Neuronal stem cell (in vitro differentiated cells): ENCODE measurements at regions not wholly inside any gene's neighbourhood (a gene's known extent, or its start where the extent isn't known, plus 50 kb on each side); places are given as distances from the start of the nearest gene placed in this dataset.

Source experiments
- DNase-seq: peaks from one replicate; pipeline ENCODE4 v3.0.0-alpha.2; 2013; ENCODE audit warnings: low spot score
- H2AFZ ChIP-seq: one replicate; pipeline ENCODE4 v1.6.1; 2013; ENCODE audit warnings: mild to moderate bottlenecking, low read length, inconsistent platforms
- H2AK5ac ChIP-seq: 2 replicates; pipeline ENCODE4 v1.6.1; 2013; ENCODE audit warnings: low read depth, mild to moderate bottlenecking, inconsistent platforms, low read length, moderate library complexity, mixed read lengths
- H2BK120ac ChIP-seq: 2 replicates; pipeline ENCODE4 v1.6.1; 2013; ENCODE audit warnings: low read depth, mild to moderate bottlenecking, inconsistent platforms, low read length, moderate library complexity, mixed read lengths
- H2BK12ac ChIP-seq: one replicate; pipeline ENCODE4 v1.6.1; 2013; ENCODE audit warnings: low read length, inconsistent platforms
- H2BK15ac ChIP-seq: 2 replicates; pipeline ENCODE4 v1.6.1; 2013; ENCODE audit warnings: mild to moderate bottlenecking, low read length, inconsistent platforms, mixed read lengths
- H2BK5ac ChIP-seq: one replicate; pipeline ENCODE4 v1.6.1; 2013; ENCODE audit warnings: inconsistent platforms, mild to moderate bottlenecking, low read length, moderate library complexity
- H3K14ac ChIP-seq: one replicate; pipeline ENCODE4 v1.6.1; 2013; ENCODE audit warnings: low read length, inconsistent platforms
- H3K18ac ChIP-seq: 2 replicates; pipeline ENCODE4 v1.6.1; 2013; ENCODE audit warnings: low read length, inconsistent platforms
- H3K23ac ChIP-seq: 2 replicates; pipeline ENCODE4 v1.6.1; 2013; ENCODE audit warnings: low read depth, mild to moderate bottlenecking, mixed read lengths, low read length, inconsistent platforms; ENCODE audit not compliant: poor library complexity
- H3K27ac ChIP-seq: replicated peaks from 3 replicates; pipeline ENCODE4 v1.5.1; 2013; ENCODE audit warnings: low read length, inconsistent platforms
- H3K27me3 ChIP-seq, 3 experiments: 2 replicates each; pipeline ENCODE4 v1.6.1; 2013; ENCODE audit warnings: low read length in 3 of 3, mild to moderate bottlenecking in 2 of 3, inconsistent platforms in 1 of 3, low read depth in 1 of 3, mixed read lengths in 1 of 3, moderate library complexity in 1 of 3; ENCODE audit not compliant: control insufficient read depth in 3 of 3, insufficient read depth in 3 of 3
- H3K36me3 ChIP-seq, 2 donors: replicated peaks in 1 of 2; 2 replicates each; pipeline ENCODE4 v1.6.1; 2013; ENCODE audit warnings: low read length in 2 of 2; ENCODE audit not compliant: control insufficient read depth in 2 of 2, insufficient read depth in 2 of 2
- H3K4ac ChIP-seq: 2 replicates; pipeline ENCODE4 v1.6.1; 2013; ENCODE audit warnings: inconsistent platforms, mild to moderate bottlenecking, low read length, moderate library complexity
- H3K4me1 ChIP-seq, 2 donors: 1 replicate in 1 of 2; 2 replicates in 1 of 2; pipeline ENCODE4 v1.6.1; 2013; ENCODE audit warnings: low read length in 2 of 2, low read depth in 1 of 2; ENCODE audit not compliant: control insufficient read depth in 2 of 2, insufficient read depth in 1 of 2
- H3K4me2 ChIP-seq: one replicate; pipeline ENCODE4 v1.6.1; 2013; ENCODE audit warnings: mild to moderate bottlenecking, low read length, inconsistent platforms; ENCODE audit not compliant: insufficient read depth, poor library complexity, severe bottlenecking
- H3K4me3 ChIP-seq, 2 donors: 2 replicates each; pipeline ENCODE4 v1.5.1; 2013; ENCODE audit warnings: low read length in 2 of 2, mild to moderate bottlenecking in 2 of 2, inconsistent platforms in 1 of 2, moderate library complexity in 1 of 2
- H3K79me1 ChIP-seq: one replicate; pipeline ENCODE4 v1.6.1; 2013; ENCODE audit warnings: low read depth, mild to moderate bottlenecking, inconsistent platforms, low read length, moderate library complexity
- H3K9ac ChIP-seq: one replicate; pipeline ENCODE4 v1.6.1; 2013; ENCODE audit warnings: mild to moderate bottlenecking, low read depth, low read length, inconsistent platforms; ENCODE audit not compliant: poor library complexity
- H3K9me3 ChIP-seq, 2 donors: replicated peaks in 1 of 2; 2 replicates each; pipeline versions ENCODE3 to v1.6.1; 2013; ENCODE audit warnings: low read length in 2 of 2, mild to moderate bottlenecking in 2 of 2, inconsistent platforms in 1 of 2, low read depth in 1 of 2, mixed read lengths in 1 of 2, moderate library complexity in 1 of 2; ENCODE audit not compliant: control insufficient read depth in 2 of 2, insufficient read depth in 1 of 2
- H4K8ac ChIP-seq: one replicate; pipeline ENCODE4 v1.6.1; 2013; ENCODE audit warnings: low read depth, mild to moderate bottlenecking, inconsistent platforms, low read length, moderate library complexity
- H4K91ac ChIP-seq: one replicate; pipeline ENCODE4 v1.6.1; 2013; ENCODE audit warnings: low read length, low read depth, mild to moderate bottlenecking, inconsistent platforms; ENCODE audit not compliant: poor library complexity
- WGBS, 2 donors: extraction: QIAGEN DNeasy Blood & Tissue Kit; methylation state at CpG; one replicate each; pipeline ENCODE4 v1.1.7; 2013; ENCODE audit warnings: missing lambda C conversion rate in 2 of 2, mixed read lengths in 1 of 2; ENCODE audit not compliant: insufficient read length in 2 of 2, insufficient replicate concordance in 1 of 2; ENCODE audit errors: extremely low coverage in 2 of 2; 5-methylcytosine and 5-hydroxymethylcytosine counted together

GRCh38 chr6:10465629-10466499 is 51.0 kb upstream of the TFAP2A start:
- H3K27ac ChIP-seq: no peak overlapping the region
- H2AK5ac ChIP-seq: peak overlapping the region; percentile 47
- no peak overlapping the region for H2BK12ac ChIP-seq
- peak overlapping the region; percentile 91 for H2BK15ac ChIP-seq
- no peaks in the 10 kb centered on the region for H3K79me1 ChIP-seq
- H2BK120ac ChIP-seq: no peak overlapping the region
- DNase-seq: peak; percentile 43
- no peaks in the 10 kb centered on the region for H3K9me3 ChIP-seq
- no peak overlapping the region for H3K9ac ChIP-seq
- H2BK5ac ChIP-seq: no peak overlapping the region
- H3K4me1 ChIP-seq: peaks cover 0 to 4% of the 10 kb centered on the region in 2 donors
- H2AFZ ChIP-seq: no peak overlapping the region
- H4K8ac ChIP-seq: no peak overlapping the region
- no peak overlapping the region for H3K23ac ChIP-seq
- no peaks in the 10 kb centered on the region for H3K27me3 ChIP-seq
- no peak overlapping the region for H3K4me2 ChIP-seq
- no peak overlapping the region for H4K91ac ChIP-seq
- peak overlapping the region; percentile 71 for H3K14ac ChIP-seq
- H3K4ac ChIP-seq: no peak overlapping the region
- 100% methylated on average over 1 of the region's 20 CpGs; no CpG with 5 or more reads in 1 of the 2 donors for WGBS, 2 donors
- peak overlapping the region; percentile 20 for H3K18ac ChIP-seq
- no peak overlapping the region for H3K4me3 ChIP-seq
- no peaks in the 10 kb centered on the region for H3K36me3 ChIP-seq
